ENCODE measurements at regions not wholly inside any gene's neighbourhood (a gene's known extent, or its start where the extent isn't known, plus 50 kb on each side); places are given as distances from the start of the nearest gene placed in this dataset.

DNA sequence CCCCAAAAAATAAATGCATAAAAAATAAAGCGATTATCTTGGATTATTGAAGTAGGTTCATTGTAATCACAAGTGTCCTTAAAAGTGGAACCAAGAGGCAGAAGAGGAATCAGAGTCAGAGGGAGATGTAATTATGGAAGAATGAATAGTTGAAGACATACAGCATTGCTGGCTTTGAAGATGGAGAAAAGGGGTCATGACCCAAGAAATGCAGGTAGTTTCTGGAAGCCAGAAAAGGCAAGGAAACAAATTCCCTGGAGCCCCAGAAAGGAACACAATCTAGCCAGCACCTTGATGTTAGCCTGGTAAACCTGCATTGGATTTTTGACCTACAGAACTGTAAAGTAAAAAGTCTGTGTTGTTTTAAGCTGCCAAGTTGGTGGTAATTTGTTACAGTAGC is 57.5 kb upstream of the PTGR2 start:
- TF ChIP-seq CTCF (IDR thresholded peaks at IDR 0.05; ENCODE audit: control insufficient read depth, insufficient read depth, low read depth, low read length, missing control alignments): no peak
- H3K4me3 ChIP-seq (ENCODE audit: control insufficient read depth, low read depth, low read length): no peak overlapping the region
- no peak for DNase-seq (ENCODE audit: low read depth)

DNA sequence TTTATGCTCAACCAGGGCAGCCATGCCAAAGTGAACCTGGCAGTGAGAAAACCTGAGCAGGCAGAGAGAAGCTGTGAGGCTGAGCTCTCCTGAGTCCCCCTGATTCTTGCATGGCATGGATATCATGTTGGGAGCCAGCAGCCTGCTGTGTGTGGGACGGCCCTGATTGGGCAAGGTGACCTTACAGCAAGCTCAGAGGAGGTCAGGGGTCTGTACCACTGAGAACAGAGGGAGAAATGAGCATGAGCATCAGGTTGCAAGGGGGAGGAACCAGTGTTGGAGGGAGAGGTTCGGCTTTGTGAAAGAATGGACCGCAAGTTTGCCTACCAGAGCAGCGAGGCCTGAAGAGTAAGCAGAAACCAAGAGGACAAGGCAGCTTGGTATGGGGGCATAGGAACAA is 59.1 kb upstream of the PTGR2 start:
- no peak for TF ChIP-seq CTCF (IDR thresholded peaks at IDR 0.05; ENCODE audit: control insufficient read depth, insufficient read depth, low read depth, low read length, missing control alignments)
- DNase-seq (ENCODE audit: low read depth): no peak
- no peak overlapping the region for H3K4me3 ChIP-seq (ENCODE audit: control insufficient read depth, low read depth, low read length)

- H3K4me3 ChIP-seq (ENCODE audit: control insufficient read depth, low read depth, low read length): no peak overlapping the region
- TF ChIP-seq CTCF (IDR thresholded peaks at IDR 0.05; ENCODE audit: control insufficient read depth, insufficient read depth, low read depth, low read length, missing control alignments): no peak
- peak; percentile 78 for DNase-seq (ENCODE audit: low read depth)
Observed at GRCh38 chr14:73789989-73790581, 61.5 kb upstream of the PTGR2 start.

DNA sequence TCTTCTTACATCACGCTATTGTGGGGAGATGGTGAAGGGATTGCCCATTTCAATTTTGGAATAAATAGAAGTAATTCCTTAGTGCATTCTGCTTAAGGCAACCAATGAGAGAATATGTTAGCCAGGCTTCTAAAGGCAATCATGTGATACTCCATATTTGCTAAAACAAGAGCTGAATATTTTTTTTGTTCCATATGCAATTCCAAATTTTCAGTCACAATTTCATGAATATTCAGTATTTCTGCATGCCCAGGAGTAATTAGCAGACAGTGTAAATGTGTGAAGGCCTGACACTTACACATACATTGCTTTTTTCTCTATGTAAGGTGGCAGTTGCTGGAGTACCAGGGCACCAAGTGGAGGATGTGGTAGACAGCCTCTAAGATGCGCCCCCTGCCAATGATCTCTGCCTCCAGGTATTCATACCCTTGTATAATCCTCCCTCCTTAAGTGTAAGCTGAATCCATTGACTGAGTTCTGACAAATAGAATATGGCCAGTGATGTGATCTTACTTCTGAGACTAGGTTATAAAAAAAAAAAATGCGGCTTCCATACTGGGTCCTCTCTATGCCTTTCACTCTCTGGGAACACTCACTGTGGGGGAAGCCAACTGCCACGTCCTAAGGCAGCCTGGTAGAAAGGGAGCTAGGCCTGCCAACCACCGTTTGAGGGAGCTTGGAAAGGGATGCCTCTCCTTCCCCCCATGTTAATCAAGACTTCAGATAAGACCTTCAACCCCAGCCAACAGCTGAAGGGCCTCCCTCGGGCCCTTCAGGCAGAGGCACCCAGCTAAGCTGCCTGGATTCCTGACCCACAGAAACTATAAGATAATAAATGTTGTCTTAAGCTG is 62.7 kb upstream of the PTGR2 start:
- TF ChIP-seq CTCF (IDR thresholded peaks at IDR 0.05; ENCODE audit: control insufficient read depth, insufficient read depth, low read depth, low read length, missing control alignments): no peak
- DNase-seq (ENCODE audit: low read depth): no peak
- no peak overlapping the region for H3K4me3 ChIP-seq (ENCODE audit: control insufficient read depth, low read depth, low read length)

DNA sequence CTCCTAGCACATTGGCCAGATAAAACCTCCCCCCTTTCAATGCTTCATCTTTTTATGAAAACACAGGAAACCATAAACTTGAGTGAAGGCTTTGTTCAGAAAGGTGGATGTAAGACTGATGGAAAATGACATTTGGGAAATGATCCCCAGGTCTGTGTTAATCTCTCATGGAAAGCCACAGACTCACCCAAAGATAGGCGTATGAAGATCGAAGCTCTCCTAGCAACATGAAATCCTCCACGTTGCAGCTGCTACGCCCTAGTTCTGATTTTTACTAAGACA is 63.4 kb upstream of the PTGR2 start:
- no peak for TF ChIP-seq CTCF (IDR thresholded peaks at IDR 0.05; ENCODE audit: control insufficient read depth, insufficient read depth, low read depth, low read length, missing control alignments)
- no peak overlapping the region for H3K4me3 ChIP-seq (ENCODE audit: control insufficient read depth, low read depth, low read length)

GRCh38 chr14:73787486-73788316 is 63.9 kb upstream of the PTGR2 start:
- no peak for DNase-seq (ENCODE audit: low read depth)
- no peak for TF ChIP-seq CTCF (IDR thresholded peaks at IDR 0.05; ENCODE audit: control insufficient read depth, insufficient read depth, low read depth, low read length, missing control alignments)
- peak overlapping the region; percentile 46 for H3K4me3 ChIP-seq (ENCODE audit: control insufficient read depth, low read depth, low read length)

More for the DNA sequence above, 63.4 kb upstream of the PTGR2 start:
- DNase-seq (ENCODE audit: low read depth): no peak
